NB4 (cell line): ENCODE measurements at regions not wholly inside any gene's neighbourhood (a gene's known extent, or its start where the extent isn't known, plus 50 kb on each side); places are given as distances from the start of the nearest gene placed in this dataset.

Experiments used
- CTCF ChIP-seq: IDR thresholded peaks from one replicate; pipeline ENCODE4 v1.5.1; 2012; ENCODE audit warnings: low read depth, low read length
- MAX ChIP-seq: IDR thresholded peaks from 2 replicates; pipeline ENCODE4 v1.6.1; 2011; ENCODE audit warnings: low read depth, low read length
- MYC ChIP-seq: IDR thresholded peaks from 2 replicates; pipeline ENCODE4 v1.6.1; 2011; ENCODE audit warnings: low read depth, low read length
- POLR2A ChIP-seq: IDR thresholded peaks from 2 replicates; pipeline ENCODE4 v1.6.1; 2011; ENCODE audit warnings: mild to moderate bottlenecking; ENCODE audit not compliant: insufficient read length; ENCODE audit errors: extremely low read depth

DNA sequence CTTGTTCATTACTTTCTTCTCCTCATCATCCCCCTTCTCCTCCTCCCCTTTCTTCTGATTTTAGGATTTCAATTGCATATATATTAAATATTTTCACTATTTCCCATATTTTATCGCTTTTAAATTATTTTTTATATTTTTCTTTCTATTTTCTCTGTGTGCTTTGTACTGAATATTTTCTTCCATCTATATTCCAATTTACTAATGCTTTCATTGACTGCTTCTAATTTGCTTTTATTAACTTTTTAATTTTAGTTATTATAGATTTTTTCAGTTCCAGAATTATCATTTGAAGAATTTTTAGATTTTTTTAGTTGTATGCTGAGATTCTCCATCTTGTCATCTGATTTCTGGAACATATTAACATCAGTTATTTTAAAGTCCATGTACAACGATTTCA lies 83.2 kb upstream of the ST3GAL6 start:
- TF ChIP-seq CTCF: no peak
- TF ChIP-seq POLR2A: no peak
- TF ChIP-seq MYC: no peak
- TF ChIP-seq MAX: no peak
